ENCODE measurements at regions not wholly inside any gene's neighbourhood (a gene's known extent, or its start where the extent isn't known, plus 50 kb on each side); places are given as distances from the start of the nearest gene placed in this dataset.

- TF ChIP-seq CTCF (IDR thresholded peaks at IDR 0.05) (no peak), ZFX (IDR thresholded peaks at IDR 0.05; ENCODE audit: borderline replicate concordance) (no peak)
Observed at GRCh38 chr14:98606816-98607215, 665.2 kb downstream of the BCL11B start.
